B cell (primary cell): ENCODE measurements at regions not wholly inside any gene's neighbourhood (a gene's known extent, or its start where the extent isn't known, plus 50 kb on each side); places are given as distances from the start of the nearest gene placed in this dataset.

Experiments used
- ATAC-seq: fragments of 200-7000 bp; cut with Tn5 transposase; one replicate; pipeline ENCODE4 v1.10.0; 2021; ENCODE audit warnings: low read depth, mild to moderate bottlenecking, moderate number of reproducible peaks, moderate library complexity
- CTCF ChIA-PET: fragments of 350-600 bp; sonication (Branson Sonifier 250); formaldehyde crosslinking; loops from one replicate; lab custom pipeline; 2021; ENCODE audit warnings: antibody characterized with exemption, inconsistent platforms; lab: Charles Lee
- POLR2A ChIA-PET: fragments of 350-600 bp; sonication (Branson Sonifier 250); formaldehyde crosslinking; loops from one replicate; lab custom pipeline; 2021; ENCODE audit warnings: antibody characterized with exemption; lab: Charles Lee
- DNase-seq: peaks from one replicate; pipeline ENCODE4 v3.0.0; 2013
- H2AFZ ChIP-seq: 2 replicates; pipeline ENCODE4 v1.6.1; 2012; ENCODE audit warnings: mild to moderate bottlenecking, low read depth, low read length; ENCODE audit not compliant: insufficient read depth, poor library complexity, severe bottlenecking
- H3K27ac ChIP-seq, 2 donors: 1 replicate in 1 of 2; 2 replicates in 1 of 2; pipeline ENCODE4 v1.5.1; 2012 to 2013; ENCODE audit warnings: low read length in 2 of 2, mild to moderate bottlenecking in 2 of 2, moderate library complexity in 1 of 2
- H3K27me3 ChIP-seq, 4 experiments: fragments of 200-600 bp in 1 of 4; sonication (generic) in 1 of 4; replicated peaks in 1 of 4; 1 replicate in 2 of 4; 2 replicates in 2 of 4; pipeline versions ENCODE4 v1.6.1 to v1.7.0; 2013 to 2016; ENCODE audit warnings: low read length in 3 of 4, mild to moderate bottlenecking in 2 of 4, mixed read lengths in 1 of 4, moderate library complexity in 1 of 4; ENCODE audit not compliant: insufficient read depth in 4 of 4, control insufficient read depth in 3 of 4; ENCODE audit errors: control extremely low read depth in 1 of 4
- H3K36me3 ChIP-seq, 2 experiments: replicated peaks in 1 of 2; 1 replicate in 1 of 2; 2 replicates in 1 of 2; pipeline versions ENCODE4 v1.6.1 to v1.7.1; 2013; ENCODE audit warnings: low read length in 1 of 2; ENCODE audit not compliant: insufficient read depth in 2 of 2, control insufficient read depth in 1 of 2; ENCODE audit errors: control extremely low read depth in 1 of 2, extremely low read depth in 1 of 2
- H3K4me1 ChIP-seq, 2 donors: fragments of 200-600 bp in 1 of 2; sonication (generic) in 1 of 2; 1 replicate in 1 of 2; 2 replicates in 1 of 2; pipeline versions ENCODE4 v1.5.1 to v1.6.1; 2013 to 2017; ENCODE audit warnings: low read length in 2 of 2; ENCODE audit not compliant: control insufficient read depth in 2 of 2, insufficient read depth in 2 of 2
- H3K4me2 ChIP-seq: replicated peaks from 2 replicates; pipeline ENCODE3; 2012; ENCODE audit warnings: mild to moderate bottlenecking, low read depth, low read length; ENCODE audit not compliant: poor library complexity, severe bottlenecking
- H3K4me3 ChIP-seq, 5 experiments: fragments of 200-600 bp in 1 of 5; sonication (generic) in 1 of 5; 1 replicate in 3 of 5; 2 replicates in 2 of 5; pipeline versions ENCODE4 v1.5.1 to v1.7.0; 2011 to 2016; ENCODE audit warnings: low read length in 4 of 5, mild to moderate bottlenecking in 4 of 5, low read depth in 2 of 5, control low read depth in 1 of 5, moderate library complexity in 1 of 5; ENCODE audit not compliant: insufficient read depth in 1 of 5; ENCODE audit errors: control extremely low read depth in 1 of 5, extremely low read depth in 1 of 5
- H3K79me2 ChIP-seq: fragments of 200-600 bp; sonication (generic); one replicate; pipeline ENCODE4 v1.6.0; 2016; ENCODE audit warnings: low read length; ENCODE audit not compliant: control insufficient read depth, insufficient read depth
- H3K9ac ChIP-seq: fragments of 200-600 bp; sonication (generic); 2 replicates; pipeline ENCODE4 v1.6.1; 2017; ENCODE audit warnings: mild to moderate bottlenecking, low read length, moderate library complexity
- H3K9me3 ChIP-seq, 3 donors: one replicate each; pipeline versions ENCODE4 v1.6.1 to v1.7.1; 2013; ENCODE audit warnings: low read length in 2 of 3; ENCODE audit not compliant: control insufficient read depth in 2 of 3, insufficient read depth in 1 of 3; ENCODE audit errors: control extremely low read depth in 1 of 3
- H4K20me1 ChIP-seq: 2 replicates; pipeline ENCODE4 v1.6.0; 2012; ENCODE audit warnings: mild to moderate bottlenecking, low read length; ENCODE audit not compliant: insufficient read depth, control insufficient read depth, poor library complexity, severe bottlenecking
- H3K27ac Mint-ChIP-seq: one replicate; pipeline ENCODE4 v1.8.0; 2021; ENCODE audit warnings: mixed read lengths
- H3K27me3 Mint-ChIP-seq: one replicate; pipeline ENCODE4 v1.8.0; 2021; ENCODE audit warnings: mixed read lengths
- H3K4me1 Mint-ChIP-seq: one replicate; pipeline ENCODE4 v1.8.0; 2021; ENCODE audit warnings: mixed read lengths
- H3K4me3 Mint-ChIP-seq: one replicate; pipeline ENCODE4 v1.8.0; 2021; ENCODE audit warnings: mixed read lengths
- H3K9me3 Mint-ChIP-seq: one replicate; pipeline ENCODE4 v1.8.0; 2022; ENCODE audit warnings: mixed read lengths; ENCODE audit not compliant: insufficient read depth
- EZH2 ChIP-seq: IDR thresholded peaks from 2 replicates; pipeline ENCODE4 v1.6.1; 2012; ENCODE audit warnings: borderline replicate concordance, low read depth, mild to moderate bottlenecking, moderate library complexity, low read length; ENCODE audit not compliant: insufficient read depth, poor library complexity, severe bottlenecking
- WGBS: methylation state at CpG from one replicate; pipeline ENCODE4 v1.1.5; 2013; ENCODE audit warnings: missing lambda C conversion rate; ENCODE audit not compliant: insufficient coverage; 5-methylcytosine and 5-hydroxymethylcytosine counted together
- intact Hi-C: fragments of 100-400 bp; cut with micrococcal nuclease; formaldehyde crosslinking; loops from one replicate; pipeline ENCODE4 v1.10.0; 2022
- TF ChIP-seq, protein P1 (sequence below): fragments of 200-600 bp; IDR thresholded peaks from one replicate; pipeline ENCODE4 v1.8.0; 2022; ENCODE audit warnings: antibody characterized with exemption, mild to moderate bottlenecking

GRCh38 chr2:38228753-38229152, 148.3 kb downstream of the ATL2 start:
- intact Hi-C loops: no loop called here
- H3K4me3 ChIP-seq: no peak overlapping the region
- no peak overlapping the region for H2AFZ ChIP-seq
- no peak for ATAC-seq
- H3K4me1 ChIP-seq: no peaks in the 10 kb centered on the region
- TF ChIP-seq, protein P1, sequence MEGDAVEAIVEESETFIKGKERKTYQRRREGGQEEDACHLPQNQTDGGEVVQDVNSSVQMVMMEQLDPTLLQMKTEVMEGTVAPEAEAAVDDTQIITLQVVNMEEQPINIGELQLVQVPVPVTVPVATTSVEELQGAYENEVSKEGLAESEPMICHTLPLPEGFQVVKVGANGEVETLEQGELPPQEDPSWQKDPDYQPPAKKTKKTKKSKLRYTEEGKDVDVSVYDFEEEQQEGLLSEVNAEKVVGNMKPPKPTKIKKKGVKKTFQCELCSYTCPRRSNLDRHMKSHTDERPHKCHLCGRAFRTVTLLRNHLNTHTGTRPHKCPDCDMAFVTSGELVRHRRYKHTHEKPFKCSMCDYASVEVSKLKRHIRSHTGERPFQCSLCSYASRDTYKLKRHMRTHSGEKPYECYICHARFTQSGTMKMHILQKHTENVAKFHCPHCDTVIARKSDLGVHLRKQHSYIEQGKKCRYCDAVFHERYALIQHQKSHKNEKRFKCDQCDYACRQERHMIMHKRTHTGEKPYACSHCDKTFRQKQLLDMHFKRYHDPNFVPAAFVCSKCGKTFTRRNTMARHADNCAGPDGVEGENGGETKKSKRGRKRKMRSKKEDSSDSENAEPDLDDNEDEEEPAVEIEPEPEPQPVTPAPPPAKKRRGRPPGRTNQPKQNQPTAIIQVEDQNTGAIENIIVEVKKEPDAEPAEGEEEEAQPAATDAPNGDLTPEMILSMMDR: no peak
- TF ChIP-seq EZH2: no peak
- Mint-ChIP-seq H3K27ac (no peak overlapping the region), H3K27me3 (peaks cover 31% of the 10 kb centered on the region), H3K4me3 (no peak overlapping the region), H3K4me1 (no peaks in the 10 kb centered on the region), H3K9me3 (no peaks in the 10 kb centered on the region)
- H3K9me3 ChIP-seq: no peaks in the 10 kb centered on the region
- H3K9ac ChIP-seq: no peak overlapping the region
- no peak overlapping the region for H3K27ac ChIP-seq
- no peak for DNase-seq
- ChIA-PET CTCF (no interaction called here), POLR2A (no interaction called here)
- no peak overlapping the region for H3K4me2 ChIP-seq
- H3K79me2 ChIP-seq: no peaks in the 10 kb centered on the region
- no peaks in the 10 kb centered on the region for H3K36me3 ChIP-seq
- H4K20me1 ChIP-seq: no peaks in the 10 kb centered on the region
- peaks cover 0 to 17% (median 2%) of the 10 kb centered on the region in 4 experiments for H3K27me3 ChIP-seq

GRCh38 chr2:38224821-38225437, 149.0 kb upstream of the CYP1B1 start:
- H3K27me3 ChIP-seq: peaks cover 0 to 20% (median 2%) of the 10 kb centered on the region in 4 experiments
- intact Hi-C loops: no loop called here
- H3K4me1 ChIP-seq: no peaks in the 10 kb centered on the region
- no peaks in the 10 kb centered on the region for H3K79me2 ChIP-seq
- Mint-ChIP-seq H3K27ac (no peak overlapping the region), H3K4me1 (no peaks in the 10 kb centered on the region), H3K4me3 (no peak overlapping the region), H3K27me3 (peaks cover 37% of the 10 kb centered on the region), H3K9me3 (no peaks in the 10 kb centered on the region)
- H2AFZ ChIP-seq: no peak overlapping the region
- no peak overlapping the region for H3K27ac ChIP-seq
- CTCF ChIA-PET: no interaction called here
- no peak overlapping the region for H3K9ac ChIP-seq
- WGBS: no CpG with 5 or more reads among the region's 1 CpG
- H4K20me1 ChIP-seq: no peaks in the 10 kb centered on the region
- no peak overlapping the region for H3K4me3 ChIP-seq
- POLR2A ChIA-PET: no interaction called here
- no peak overlapping the region for H3K4me2 ChIP-seq
- ATAC-seq: no peak
- no peaks in the 10 kb centered on the region for H3K36me3 ChIP-seq
- no peak for DNase-seq
- no peaks in the 10 kb centered on the region for H3K9me3 ChIP-seq
- no peak for TF ChIP-seq EZH2
- TF ChIP-seq, protein P1: no peak
